Epithelial cell of esophagus (primary cell): ENCODE measurements at regions not wholly inside any gene's neighbourhood (a gene's known extent, or its start where the extent isn't known, plus 50 kb on each side); places are given as distances from the start of the nearest gene placed in this dataset.

ENCODE experiments used
- DNase-seq: peaks from one replicate; pipeline ENCODE4 v3.0.0; 2010; ENCODE audit warnings: low read depth
- H3K4me3 ChIP-seq: 2 replicates; pipeline ENCODE4 v1.5.1; 2011; ENCODE audit warnings: mild to moderate bottlenecking, low read length, control low read depth
- TF ChIP-seq, protein P1 (sequence below): IDR thresholded peaks from 2 replicates; pipeline ENCODE4 v1.5.1; 2011; ENCODE audit warnings: low read depth, mild to moderate bottlenecking, low read length, control low read depth, inconsistent platforms; ENCODE audit not compliant: insufficient read depth; ENCODE audit errors: missing control alignments

DNA sequence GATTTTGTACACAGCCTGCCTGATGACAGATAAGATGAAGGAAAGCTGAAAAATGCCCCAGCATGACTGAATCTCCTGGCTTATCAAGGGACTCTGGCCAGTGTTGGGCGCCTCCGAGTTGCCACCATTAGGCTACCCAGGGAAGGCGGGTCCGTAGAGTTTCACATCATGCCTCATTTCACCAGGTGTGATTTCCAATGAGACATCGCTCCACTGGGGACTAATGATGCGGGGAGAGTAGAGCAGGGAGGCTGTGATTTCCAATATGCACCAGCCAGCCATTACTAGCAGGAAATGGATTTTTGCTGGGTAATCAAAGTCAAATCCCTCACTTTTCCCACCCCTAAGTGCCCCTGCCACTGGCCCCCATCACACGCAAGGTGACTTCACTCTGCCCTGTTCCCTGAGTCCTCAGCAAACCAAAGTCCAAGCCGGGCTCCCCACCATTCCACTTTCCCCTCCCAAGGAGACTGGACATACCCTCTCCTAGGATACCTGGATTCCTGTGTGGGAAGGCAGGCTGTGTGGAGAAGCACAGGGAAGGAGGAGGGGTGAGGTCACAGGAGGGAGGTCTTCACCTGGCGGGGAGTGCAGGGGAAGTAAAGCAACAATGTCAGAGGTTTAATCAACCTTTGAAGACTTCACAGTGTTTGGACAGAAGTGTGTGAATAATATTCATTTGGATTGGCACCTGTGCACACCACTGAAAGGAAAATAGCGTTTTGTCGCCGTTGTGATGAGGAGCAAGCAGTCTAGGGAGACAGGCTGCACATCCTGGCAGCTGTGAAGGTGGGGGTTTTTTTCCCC, 613.3 kb upstream of the CADM1 start:
- no peak overlapping the region for H3K4me3 ChIP-seq
- TF ChIP-seq, protein P1, sequence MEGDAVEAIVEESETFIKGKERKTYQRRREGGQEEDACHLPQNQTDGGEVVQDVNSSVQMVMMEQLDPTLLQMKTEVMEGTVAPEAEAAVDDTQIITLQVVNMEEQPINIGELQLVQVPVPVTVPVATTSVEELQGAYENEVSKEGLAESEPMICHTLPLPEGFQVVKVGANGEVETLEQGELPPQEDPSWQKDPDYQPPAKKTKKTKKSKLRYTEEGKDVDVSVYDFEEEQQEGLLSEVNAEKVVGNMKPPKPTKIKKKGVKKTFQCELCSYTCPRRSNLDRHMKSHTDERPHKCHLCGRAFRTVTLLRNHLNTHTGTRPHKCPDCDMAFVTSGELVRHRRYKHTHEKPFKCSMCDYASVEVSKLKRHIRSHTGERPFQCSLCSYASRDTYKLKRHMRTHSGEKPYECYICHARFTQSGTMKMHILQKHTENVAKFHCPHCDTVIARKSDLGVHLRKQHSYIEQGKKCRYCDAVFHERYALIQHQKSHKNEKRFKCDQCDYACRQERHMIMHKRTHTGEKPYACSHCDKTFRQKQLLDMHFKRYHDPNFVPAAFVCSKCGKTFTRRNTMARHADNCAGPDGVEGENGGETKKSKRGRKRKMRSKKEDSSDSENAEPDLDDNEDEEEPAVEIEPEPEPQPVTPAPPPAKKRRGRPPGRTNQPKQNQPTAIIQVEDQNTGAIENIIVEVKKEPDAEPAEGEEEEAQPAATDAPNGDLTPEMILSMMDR, result no peak
- DNase-seq, result no peak

DNA sequence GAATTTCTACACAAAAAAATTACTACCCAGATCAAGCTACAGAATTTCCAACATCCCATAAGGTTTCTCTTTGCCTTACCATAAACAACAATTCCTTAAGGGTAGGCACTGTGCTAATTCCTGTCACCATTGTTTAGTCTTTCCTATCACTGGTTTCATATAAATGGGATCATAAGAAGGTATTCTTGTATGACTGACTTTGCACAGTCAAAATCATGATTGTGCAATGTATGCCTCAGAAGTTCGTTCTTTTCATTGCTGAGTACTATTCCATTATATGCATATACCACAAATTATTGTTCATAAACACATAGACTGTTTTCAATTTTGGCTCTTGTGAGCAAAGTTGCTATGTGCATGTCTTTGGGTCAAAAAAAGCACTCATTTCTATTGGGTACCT, 611.6 kb upstream of the CADM1 start:
- DNase-seq, result no peak
- no peak overlapping the region for H3K4me3 ChIP-seq
- TF ChIP-seq, protein P1, result no peak

DNA sequence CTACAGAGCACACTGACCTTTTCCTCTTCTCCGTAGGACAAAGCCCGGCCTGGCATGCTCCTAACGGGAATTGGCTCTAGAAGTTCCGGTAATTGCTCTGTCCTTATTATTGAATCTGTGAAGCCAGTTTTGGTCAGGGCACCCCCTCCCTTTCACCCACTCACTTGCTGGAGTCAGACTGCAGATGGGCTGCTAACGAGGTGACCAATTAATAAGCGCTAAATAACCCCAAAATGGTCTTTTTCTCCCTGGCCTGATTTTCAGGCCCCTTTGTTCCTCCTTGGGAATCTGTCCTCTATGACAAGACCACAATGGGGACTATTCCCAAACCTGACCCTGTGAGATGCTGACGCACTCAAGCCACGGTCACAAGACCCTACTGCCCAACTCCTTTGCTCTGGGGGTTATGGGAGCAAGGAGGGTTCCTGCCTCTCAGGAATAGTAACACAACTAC, 610.0 kb upstream of the CADM1 start:
- H3K4me3 ChIP-seq, result no peak overlapping the region
- TF ChIP-seq, protein P1, result no peak
- no peak for DNase-seq

DNA sequence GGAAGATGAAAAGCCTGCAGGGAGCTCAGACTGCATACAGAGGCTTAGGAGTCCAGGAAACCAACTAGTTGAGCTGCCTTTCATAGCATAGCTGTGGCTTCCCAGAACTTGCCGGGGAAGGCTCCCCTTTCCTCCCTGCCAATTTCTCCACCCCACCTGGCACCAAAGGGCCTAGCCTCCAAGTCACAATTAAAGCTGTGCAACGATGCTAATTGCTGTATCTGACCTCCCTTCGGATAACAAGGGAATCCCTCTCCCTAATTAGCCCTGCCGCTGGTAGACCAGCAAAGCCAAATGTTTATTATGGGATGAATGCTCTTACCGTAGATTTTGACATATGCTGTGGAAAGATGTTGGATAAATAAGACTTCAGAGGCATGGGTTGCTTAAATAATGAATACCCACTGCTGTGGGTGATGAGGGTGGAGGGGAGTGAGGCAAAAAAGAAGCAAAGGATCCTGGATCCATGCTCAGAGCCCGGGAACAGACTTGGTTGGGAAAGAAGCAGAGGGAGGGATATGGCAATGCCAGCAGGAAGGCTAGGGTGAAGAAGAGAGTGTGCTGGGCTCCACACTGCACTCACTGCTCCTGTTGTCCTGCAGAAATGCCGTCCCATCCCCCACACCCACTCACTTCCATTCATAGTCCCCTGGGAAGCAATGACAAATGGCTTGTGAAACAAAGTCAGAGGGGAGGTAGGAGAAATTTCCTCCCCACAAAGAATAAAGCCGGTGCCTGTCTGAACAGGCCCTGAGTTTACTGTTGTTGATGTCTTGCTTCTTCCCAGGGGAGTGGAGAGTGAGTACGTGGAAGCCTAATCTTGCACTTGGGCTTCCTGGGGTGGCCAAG, 608.1 kb upstream of the CADM1 start:
- TF ChIP-seq, protein P1, result no peak
- no peak for DNase-seq
- no peak overlapping the region for H3K4me3 ChIP-seq

DNA sequence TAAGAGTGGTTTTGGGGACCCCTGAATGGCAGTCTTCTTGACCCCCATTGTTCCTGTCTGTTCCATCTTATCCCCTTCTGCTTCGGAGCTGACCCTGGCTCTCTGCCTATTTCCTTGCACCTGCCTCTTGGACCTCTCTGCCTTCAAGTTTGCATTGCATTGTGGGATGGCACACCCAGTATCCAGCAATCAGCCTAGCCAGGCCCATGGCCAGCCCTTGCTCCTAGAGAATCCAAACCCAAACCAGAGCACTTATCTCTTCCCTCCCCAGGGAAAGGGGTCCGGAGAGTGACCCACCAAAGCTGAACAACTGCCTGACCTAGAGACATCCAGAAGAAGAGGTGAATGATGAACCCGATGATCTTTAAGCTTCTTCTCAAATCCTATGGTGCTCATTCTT, 607.3 kb upstream of the CADM1 start:
- H3K4me3 ChIP-seq, result no peak overlapping the region
- TF ChIP-seq, protein P1, result no peak
- no peak for DNase-seq

DNA sequence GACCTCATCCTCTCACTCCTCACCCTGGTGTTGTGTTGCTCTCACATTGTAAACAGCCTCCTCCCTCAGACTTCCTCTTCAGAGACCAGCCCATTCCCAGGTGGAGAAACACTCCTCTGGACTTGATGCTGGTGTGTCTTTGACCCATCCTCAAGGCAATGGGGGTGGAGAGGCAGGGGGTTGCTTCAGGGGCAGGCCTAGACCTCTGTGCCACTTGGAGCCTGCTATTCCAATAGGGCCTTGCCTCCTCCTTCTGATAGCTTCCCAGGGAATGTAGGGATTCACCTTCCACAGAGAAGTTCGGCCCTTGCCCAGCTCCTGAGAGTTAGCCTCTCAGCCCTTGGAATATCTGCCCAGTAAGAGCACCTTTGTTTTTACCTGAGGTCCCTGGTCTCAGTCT, 606.6 kb upstream of the CADM1 start:
- TF ChIP-seq, protein P1, result no peak
- no peak for DNase-seq
- H3K4me3 ChIP-seq, result no peak overlapping the region
